NB4 (cell line): ENCODE measurements at regions not wholly inside any gene's neighbourhood (a gene's known extent, or its start where the extent isn't known, plus 50 kb on each side); places are given as distances from the start of the nearest gene placed in this dataset.

Experiments used
- POLR2A ChIP-seq: IDR thresholded peaks from 2 replicates; pipeline ENCODE4 v1.6.1; 2011; ENCODE audit warnings: mild to moderate bottlenecking; ENCODE audit not compliant: insufficient read length; ENCODE audit errors: extremely low read depth
- TF ChIP-seq, protein P1 (sequence below): IDR thresholded peaks from one replicate; pipeline ENCODE4 v1.5.1; 2012; ENCODE audit warnings: low read depth, low read length
- TF ChIP-seq, protein P2 (sequence below): IDR thresholded peaks from 2 replicates; pipeline ENCODE4 v1.6.1; 2011; ENCODE audit warnings: low read depth, low read length

DNA sequence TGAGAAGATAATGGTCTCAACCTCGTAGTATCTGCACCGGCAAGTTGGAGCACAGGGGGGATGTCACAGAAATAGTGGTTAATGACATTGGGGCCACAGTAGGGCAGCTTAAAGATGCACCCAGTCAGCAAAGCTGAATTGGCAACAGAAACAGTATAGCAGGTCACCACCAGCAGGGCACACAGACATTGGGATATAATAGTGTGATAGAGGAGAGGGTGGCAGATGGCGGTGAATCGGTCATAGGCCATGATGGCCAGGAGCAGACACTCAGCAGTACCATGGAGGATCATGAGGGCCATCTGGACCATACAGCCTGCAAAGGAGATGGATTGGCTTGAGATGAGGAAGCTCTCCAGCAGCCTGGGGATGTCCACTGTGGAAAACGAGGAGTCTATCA is 106.0 kb upstream of the OR9Q1 start:
- TF ChIP-seq, protein P1, sequence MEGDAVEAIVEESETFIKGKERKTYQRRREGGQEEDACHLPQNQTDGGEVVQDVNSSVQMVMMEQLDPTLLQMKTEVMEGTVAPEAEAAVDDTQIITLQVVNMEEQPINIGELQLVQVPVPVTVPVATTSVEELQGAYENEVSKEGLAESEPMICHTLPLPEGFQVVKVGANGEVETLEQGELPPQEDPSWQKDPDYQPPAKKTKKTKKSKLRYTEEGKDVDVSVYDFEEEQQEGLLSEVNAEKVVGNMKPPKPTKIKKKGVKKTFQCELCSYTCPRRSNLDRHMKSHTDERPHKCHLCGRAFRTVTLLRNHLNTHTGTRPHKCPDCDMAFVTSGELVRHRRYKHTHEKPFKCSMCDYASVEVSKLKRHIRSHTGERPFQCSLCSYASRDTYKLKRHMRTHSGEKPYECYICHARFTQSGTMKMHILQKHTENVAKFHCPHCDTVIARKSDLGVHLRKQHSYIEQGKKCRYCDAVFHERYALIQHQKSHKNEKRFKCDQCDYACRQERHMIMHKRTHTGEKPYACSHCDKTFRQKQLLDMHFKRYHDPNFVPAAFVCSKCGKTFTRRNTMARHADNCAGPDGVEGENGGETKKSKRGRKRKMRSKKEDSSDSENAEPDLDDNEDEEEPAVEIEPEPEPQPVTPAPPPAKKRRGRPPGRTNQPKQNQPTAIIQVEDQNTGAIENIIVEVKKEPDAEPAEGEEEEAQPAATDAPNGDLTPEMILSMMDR: no peak
- TF ChIP-seq, protein P2, sequence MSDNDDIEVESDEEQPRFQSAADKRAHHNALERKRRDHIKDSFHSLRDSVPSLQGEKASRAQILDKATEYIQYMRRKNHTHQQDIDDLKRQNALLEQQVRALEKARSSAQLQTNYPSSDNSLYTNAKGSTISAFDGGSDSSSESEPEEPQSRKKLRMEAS: no peak
- TF ChIP-seq POLR2A: no peak
